ENCODE measurements at regions not wholly inside any gene's neighbourhood (a gene's known extent, or its start where the extent isn't known, plus 50 kb on each side); places are given as distances from the start of the nearest gene placed in this dataset.

DNA sequence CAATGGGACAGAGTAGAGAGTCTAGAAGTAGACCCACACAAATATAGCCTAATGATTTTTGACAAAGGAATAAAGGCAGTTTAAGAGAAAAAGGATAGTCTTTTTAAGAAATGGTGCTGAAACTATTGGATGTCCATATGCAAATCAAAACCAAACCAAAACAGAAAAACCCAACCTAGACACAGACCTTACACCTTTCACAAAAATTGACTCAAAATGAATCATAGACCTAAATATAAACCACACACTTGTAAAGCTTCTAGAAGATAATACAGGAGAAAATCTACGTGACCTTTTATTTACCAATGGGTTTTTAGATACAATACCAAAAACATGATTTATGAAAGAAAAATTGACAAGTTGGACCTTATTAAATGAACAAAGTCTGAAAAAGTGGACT lies 66.4 kb upstream of the MPHOSPH6 start:
- DNase-seq = no peak

DNA sequence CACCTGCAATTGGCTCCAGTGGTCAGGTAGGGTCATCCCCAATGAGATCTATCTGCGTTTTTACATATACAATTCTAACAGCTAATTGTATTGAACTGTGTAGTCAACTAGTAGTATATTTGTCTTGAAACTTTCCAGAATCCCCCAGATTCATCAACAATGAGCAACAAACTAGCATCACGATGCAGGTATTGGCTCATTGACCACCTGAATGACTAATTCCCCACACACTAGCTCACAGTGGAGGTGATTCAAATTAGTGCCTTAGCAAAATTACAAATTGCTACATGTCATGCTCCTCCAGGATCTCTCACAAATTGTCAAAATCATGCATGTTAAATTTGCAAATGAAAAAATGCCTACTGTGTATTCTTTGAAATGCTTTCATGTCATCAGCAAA lies 62.8 kb upstream of the MPHOSPH6 start:
- DNase-seq = no peak

GRCh38 chr16:82231008-82231787 lies 61.2 kb upstream of the MPHOSPH6 start:
- no peak for DNase-seq

DNA sequence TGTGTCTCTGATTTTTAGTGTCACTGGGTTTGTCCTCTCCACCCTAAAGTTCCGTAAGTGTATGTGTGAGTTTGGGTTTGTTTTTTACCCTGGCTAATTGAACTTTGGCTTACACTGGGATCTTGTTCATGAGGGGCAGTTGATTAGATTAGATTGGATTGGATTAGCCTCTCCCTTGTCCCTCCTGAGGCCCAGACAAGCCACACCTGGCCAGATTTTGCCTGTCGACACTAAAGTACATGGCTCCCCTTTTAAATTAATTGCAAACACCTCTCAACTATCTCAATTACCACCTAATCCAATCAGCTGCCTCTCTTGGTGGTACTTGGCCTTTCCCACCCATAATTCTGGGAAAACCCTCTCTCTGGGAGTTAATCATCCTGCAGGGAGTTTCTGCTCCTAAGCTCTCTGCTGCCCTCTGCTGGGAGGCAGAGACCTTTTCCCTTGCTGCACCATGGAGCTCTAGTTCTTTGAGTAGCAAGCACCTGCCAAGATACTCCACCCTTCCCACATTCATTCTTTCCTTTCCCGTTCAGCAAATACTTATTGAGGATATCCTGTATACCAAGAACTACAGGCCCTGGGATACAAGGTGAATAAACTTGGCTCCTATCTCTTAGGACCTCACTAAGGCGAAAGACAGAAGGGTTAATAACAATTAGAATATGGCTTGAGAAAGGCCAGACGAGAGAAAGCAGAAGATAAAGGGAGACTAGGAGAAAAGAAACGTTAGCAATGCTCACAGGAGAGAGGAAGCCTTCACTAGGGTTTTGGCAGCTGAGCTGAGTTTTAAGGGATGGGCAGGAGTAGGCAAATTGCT lies 60.0 kb upstream of the MPHOSPH6 start:
- DNase-seq = peak; percentile 74

DNA sequence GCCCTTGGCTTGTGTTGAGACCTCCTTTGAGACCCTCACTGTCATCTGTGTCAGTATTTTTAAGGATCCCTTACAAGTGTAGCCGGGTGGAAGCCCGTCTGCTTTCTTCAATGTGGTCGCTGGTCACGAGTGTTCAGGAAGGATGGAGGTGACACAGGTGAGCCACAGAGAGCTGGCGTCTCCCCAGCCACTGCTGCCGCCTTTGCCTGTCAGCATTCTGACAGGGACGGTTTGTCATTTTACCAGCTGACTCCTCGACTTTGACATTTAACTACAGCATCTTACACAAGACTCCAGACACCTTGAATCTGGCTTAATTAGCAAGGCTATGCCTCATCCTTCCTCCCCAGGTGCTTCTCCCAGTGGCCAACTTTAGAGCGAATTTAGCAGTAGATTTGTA lies 56.3 kb upstream of the MPHOSPH6 start:
- no peak for DNase-seq

GRCh38 chr16:82224821-82225220 lies 54.8 kb upstream of the MPHOSPH6 start:
- DNase-seq = no peak

DNA sequence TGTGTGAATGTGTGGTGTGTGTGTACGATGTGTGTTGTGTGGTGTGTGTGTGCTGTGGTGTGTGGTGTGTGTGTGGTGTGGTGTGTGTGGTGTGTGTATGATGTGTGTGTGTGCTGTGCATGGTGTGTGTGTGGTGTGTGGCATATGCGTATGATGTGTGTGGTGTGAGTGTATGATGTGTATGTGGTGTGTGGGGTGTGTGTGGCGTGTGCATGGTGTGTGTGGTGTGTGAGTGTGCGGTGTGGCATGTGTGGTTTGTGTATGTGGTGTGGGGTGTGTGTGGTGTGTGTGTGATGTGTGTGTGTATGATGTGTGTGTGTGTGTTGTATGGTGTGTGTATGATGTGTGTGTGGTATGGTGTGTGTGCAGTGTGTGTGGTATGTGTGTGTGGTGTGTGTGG lies 50.5 kb upstream of the MPHOSPH6 start:
- no peak for DNase-seq
